ENCODE measurements at regions not wholly inside any gene's neighbourhood (a gene's known extent, or its start where the extent isn't known, plus 50 kb on each side); places are given as distances from the start of the nearest gene placed in this dataset.
A peak's percentile ranks its signal among the peaks of the same experiment; 100 is the strongest.

DNA sequence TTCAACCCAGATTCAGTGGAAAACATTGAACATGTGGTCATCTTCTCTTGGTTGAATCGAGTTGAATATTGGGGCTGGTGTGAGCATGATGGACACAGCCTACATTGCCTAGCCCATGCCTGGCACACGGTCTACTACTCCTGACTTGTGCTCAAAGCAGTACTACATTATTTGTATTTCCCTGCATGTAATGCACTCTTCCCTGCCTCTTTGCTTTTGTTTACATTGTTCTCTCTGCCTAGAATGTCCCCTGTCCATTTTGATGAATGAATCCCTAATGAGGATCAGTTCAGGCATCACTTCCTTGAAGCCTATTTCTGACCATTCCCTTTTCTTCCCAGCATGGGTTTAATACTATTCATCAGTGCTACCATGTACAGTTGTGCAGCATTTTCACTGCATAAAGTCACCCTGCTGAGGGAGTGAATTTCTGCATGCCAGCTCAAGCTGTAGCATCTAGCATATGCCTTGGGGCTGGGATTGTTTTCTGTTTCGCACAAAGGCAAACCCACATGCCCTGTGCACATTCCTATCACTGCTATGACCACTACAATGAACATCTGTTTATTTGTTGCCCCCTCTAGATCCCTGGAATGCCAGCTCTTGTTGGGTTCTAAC, 75.3 kb upstream of the CCN6 start:
- Histone ChIP-seq H3K4me3 (no peak overlapping the region), H3K36me3 (no peaks in the 10 kb centered on the region), H3K27me3 (no peaks in the 10 kb centered on the region), H3K9me3 (no peaks in the 10 kb centered on the region)
- no peak for DNase-seq

- Histone ChIP-seq H3K27me3 (no peaks in the 10 kb centered on the region), H3K4me3 (no peak overlapping the region), H3K9me3 (no peaks in the 10 kb centered on the region), H3K36me3 (no peaks in the 10 kb centered on the region)
- DNase-seq, result no peak
Observed at GRCh38 chr6:111979633-111980032, 74.3 kb upstream of the CCN6 start.

DNA sequence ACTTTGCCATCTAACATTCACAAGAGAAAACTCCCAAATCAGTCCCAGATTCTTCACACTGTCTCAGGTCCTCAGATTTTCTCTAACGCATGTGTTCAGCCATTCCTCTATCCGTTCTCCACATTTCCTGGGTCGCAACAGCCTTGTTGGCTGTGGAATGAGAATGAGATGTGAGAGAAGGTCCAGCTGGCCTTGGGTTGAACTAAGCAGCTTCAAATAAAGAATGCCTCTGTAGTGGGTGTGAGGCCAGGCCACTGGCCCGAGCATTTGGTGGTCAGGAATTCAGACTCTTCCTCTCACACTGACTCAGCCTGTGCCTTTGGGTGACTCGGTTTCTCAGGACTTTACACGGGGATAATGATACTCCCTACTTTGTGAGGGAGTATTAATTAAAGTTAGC, 73.8 kb upstream of the CCN6 start:
- Histone ChIP-seq H3K36me3 (no peaks in the 10 kb centered on the region), H3K27me3 (no peaks in the 10 kb centered on the region), H3K4me3 (no peak overlapping the region), H3K9me3 (no peaks in the 10 kb centered on the region)
- no peak for DNase-seq

GRCh38 chr6:111980971-111981840, 72.7 kb upstream of the CCN6 start:
- no peaks in the 10 kb centered on the region for H3K36me3 ChIP-seq
- H3K27me3 ChIP-seq, result no peaks in the 10 kb centered on the region
- H3K4me3 ChIP-seq, result no peak overlapping the region
- no peak for DNase-seq
- H3K9me3 ChIP-seq, result no peaks in the 10 kb centered on the region

DNA sequence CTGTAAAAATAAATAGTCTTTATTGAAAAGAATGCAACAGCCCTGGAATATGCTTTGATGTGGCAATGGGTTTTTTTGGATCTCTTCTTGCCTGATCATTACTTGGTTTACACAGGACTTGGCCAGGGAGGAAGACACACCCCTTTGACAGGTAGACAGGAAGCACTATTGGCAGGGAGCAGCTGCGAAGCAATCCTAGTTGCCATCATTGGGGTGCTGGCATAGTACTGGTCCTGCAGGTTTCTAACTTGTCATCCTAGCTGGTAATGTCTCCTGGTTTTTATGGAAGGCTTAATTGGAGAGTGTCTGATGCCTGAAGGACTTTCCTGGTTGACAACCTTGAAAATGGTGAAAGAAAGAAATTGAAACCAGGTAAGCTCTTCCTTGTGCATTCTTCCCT, 71.2 kb upstream of the CCN6 start:
- H3K27me3 ChIP-seq, result no peaks in the 10 kb centered on the region
- no peaks in the 10 kb centered on the region for H3K9me3 ChIP-seq
- no peak overlapping the region for H3K4me3 ChIP-seq
- H3K36me3 ChIP-seq, result no peaks in the 10 kb centered on the region
- DNase-seq, result no peak

DNA sequence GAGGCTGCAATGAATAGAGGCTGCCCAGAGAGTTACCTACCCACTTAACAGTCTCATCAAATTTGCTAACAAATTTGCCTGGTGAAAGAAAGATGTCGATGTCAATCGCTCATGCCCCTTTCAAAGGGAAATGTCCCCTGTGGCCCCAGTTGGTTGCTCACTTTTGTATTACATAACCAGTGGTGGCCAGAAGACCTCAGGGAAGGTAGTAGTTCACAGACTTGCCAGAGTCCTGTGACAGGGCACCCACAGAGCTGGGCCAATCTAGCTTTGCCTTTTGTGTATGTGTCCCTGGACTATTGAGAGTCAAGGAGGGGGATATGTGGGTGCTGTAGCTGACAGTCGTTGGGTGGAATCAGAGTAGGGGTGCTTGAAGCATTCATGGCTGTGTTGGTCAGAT, 70.7 kb upstream of the CCN6 start:
- no peak for DNase-seq
- H3K36me3 ChIP-seq, result no peaks in the 10 kb centered on the region
- H3K4me3 ChIP-seq, result no peak overlapping the region
- H3K27me3 ChIP-seq, result no peaks in the 10 kb centered on the region
- H3K9me3 ChIP-seq, result no peaks in the 10 kb centered on the region

- H3K27me3 ChIP-seq, result no peaks in the 10 kb centered on the region
- DNase-seq, result no peak
- H3K9me3 ChIP-seq, result no peaks in the 10 kb centered on the region
- H3K4me3 ChIP-seq, result no peak overlapping the region
- no peaks in the 10 kb centered on the region for H3K36me3 ChIP-seq
Observed at GRCh38 chr6:111984081-111984480, 69.8 kb upstream of the CCN6 start.

- H3K9me3 ChIP-seq, result no peaks in the 10 kb centered on the region
- DNase-seq, result no peak
- H3K36me3 ChIP-seq, result no peaks in the 10 kb centered on the region
- H3K27me3 ChIP-seq, result no peaks in the 10 kb centered on the region
- H3K4me3 ChIP-seq, result no peak overlapping the region
Observed at GRCh38 chr6:111984516-111985201, 69.2 kb upstream of the CCN6 start.

- no peaks in the 10 kb centered on the region for H3K36me3 ChIP-seq
- H3K27me3 ChIP-seq, result no peaks in the 10 kb centered on the region
- DNase-seq, result peak; percentile 46
- no peak overlapping the region for H3K4me3 ChIP-seq
- no peaks in the 10 kb centered on the region for H3K9me3 ChIP-seq
Observed at GRCh38 chr6:111985202-111985731, 68.6 kb upstream of the CCN6 start.

DNA sequence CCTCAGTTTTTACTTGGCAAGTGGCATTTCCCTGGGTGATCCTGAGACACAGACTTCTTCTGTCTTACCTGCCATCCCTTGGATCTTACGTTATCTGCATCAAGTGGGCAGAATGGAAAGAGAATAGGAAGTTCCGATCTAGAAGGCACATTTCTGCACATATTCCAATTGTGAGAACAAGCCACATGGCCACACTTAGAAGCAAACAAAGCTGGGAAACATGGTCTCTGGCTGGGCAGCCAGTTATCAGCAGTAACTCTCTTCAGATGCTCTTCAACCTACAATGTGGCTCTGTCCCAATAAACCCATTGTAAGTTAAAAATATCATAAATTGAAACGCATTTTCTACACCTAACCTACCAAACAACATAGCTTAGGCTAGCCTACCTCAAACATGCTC, 67.3 kb upstream of the CCN6 start:
- Histone ChIP-seq H3K4me3 (no peak overlapping the region), H3K36me3 (no peaks in the 10 kb centered on the region), H3K9me3 (no peaks in the 10 kb centered on the region), H3K27me3 (no peaks in the 10 kb centered on the region)
- no peak for DNase-seq

- no peak for DNase-seq
- no peaks in the 10 kb centered on the region for H3K9me3 ChIP-seq
Observed at GRCh38 chr6:111987295-111987694, 66.6 kb upstream of the CCN6 start.

DNA sequence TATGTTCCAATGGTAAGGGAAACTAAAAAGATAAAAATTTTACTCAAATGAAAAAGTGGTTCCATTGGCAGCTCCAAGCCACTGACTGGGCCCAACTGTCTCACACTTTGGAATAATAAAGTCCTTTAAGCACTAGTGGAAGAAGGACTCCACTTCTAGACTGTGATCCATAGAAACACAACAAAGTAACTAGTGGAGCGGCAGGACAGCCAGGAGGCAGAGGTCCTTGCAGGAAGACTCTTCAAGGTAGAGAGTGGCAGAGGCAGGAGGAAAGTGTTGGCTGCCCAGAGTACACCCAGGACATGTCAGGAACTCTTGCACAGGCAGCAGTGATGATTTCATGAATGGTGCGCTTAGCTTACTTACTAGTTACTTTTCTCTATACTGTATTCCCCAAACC, 65.0 kb upstream of the CCN6 start:
- DNase-seq, result no peak
- Histone ChIP-seq H3K27me3 (no peaks in the 10 kb centered on the region), H3K36me3 (no peaks in the 10 kb centered on the region), H3K9me3 (no peaks in the 10 kb centered on the region), H3K4me3 (no peak overlapping the region)

More at GRCh38 chr6:111987295-111987694, 66.6 kb upstream of the CCN6 start:
- H3K4me3 ChIP-seq, result no peak overlapping the region
- no peaks in the 10 kb centered on the region for H3K36me3 ChIP-seq
- H3K27me3 ChIP-seq, result no peaks in the 10 kb centered on the region

GRCh38 chr6:111989743-111990142, 64.2 kb upstream of the CCN6 start:
- Histone ChIP-seq H3K9me3 (no peaks in the 10 kb centered on the region), H3K36me3 (no peaks in the 10 kb centered on the region), H3K4me3 (no peak overlapping the region), H3K27me3 (no peaks in the 10 kb centered on the region)
- DNase-seq, result no peak

- Histone ChIP-seq H3K9me3 (no peaks in the 10 kb centered on the region), H3K27me3 (no peaks in the 10 kb centered on the region), H3K4me3 (no peak overlapping the region), H3K36me3 (no peaks in the 10 kb centered on the region)
- DNase-seq, result no peak
Observed at GRCh38 chr6:111990214-111990613, 63.7 kb upstream of the CCN6 start.

GRCh38 chr6:111992851-111993250, 61.1 kb upstream of the CCN6 start:
- no peaks in the 10 kb centered on the region for H3K9me3 ChIP-seq
- H3K36me3 ChIP-seq, result no peaks in the 10 kb centered on the region
- no peak for DNase-seq
- no peak overlapping the region for H3K4me3 ChIP-seq
- H3K27me3 ChIP-seq, result no peaks in the 10 kb centered on the region

- Histone ChIP-seq H3K27me3 (no peaks in the 10 kb centered on the region), H3K9me3 (no peaks in the 10 kb centered on the region), H3K36me3 (no peaks in the 10 kb centered on the region), H3K4me3 (no peak overlapping the region)
- no peak for DNase-seq
Observed at GRCh38 chr6:111993342-111993741, 60.6 kb upstream of the CCN6 start.

- DNase-seq, result no peak
- H3K27me3 ChIP-seq, result no peaks in the 10 kb centered on the region
Observed at GRCh38 chr6:111994791-111995190, 59.1 kb upstream of the CCN6 start.

More at GRCh38 chr6:111994791-111995190, 59.1 kb upstream of the CCN6 start:
- Histone ChIP-seq H3K9me3 (no peaks in the 10 kb centered on the region), H3K36me3 (no peaks in the 10 kb centered on the region), H3K4me3 (no peak overlapping the region)
